ENCODE measurements at regions not wholly inside any gene's neighbourhood (a gene's known extent, or its start where the extent isn't known, plus 50 kb on each side); places are given as distances from the start of the nearest gene placed in this dataset.

- TF ChIP-seq PCBP2 (optimal IDR thresholded peaks at IDR 0.05; ENCODE audit: low read depth, low read length, poor library complexity, severe bottlenecking) = no peak
- TF ChIP-seq CEBPB (IDR thresholded peaks at IDR 0.05; ENCODE audit: borderline replicate concordance, low read depth, low read length) = no peak
- no peak for TF ChIP-seq ATF6 (CRISPR knock-in tag; conservative IDR thresholded peaks at IDR 0.05)
- no peak for TF ChIP-seq MAFF (IDR thresholded peaks at IDR 0.05; ENCODE audit: low read depth, low read length)
- no peak for TF ChIP-seq FOXK2 (IDR thresholded peaks at IDR 0.05)
These were observed 627.6 kb downstream of the MCTP2 start for GRCh38 chr15:94858920-94859319.
